Activated naive CD8-positive, alpha-beta T cell treated with anti-CD3 and anti-CD28 coated beads for 36 hours (primary cell): ENCODE measurements at regions not wholly inside any gene's neighbourhood (a gene's known extent, or its start where the extent isn't known, plus 50 kb on each side); places are given as distances from the start of the nearest gene placed in this dataset.
"Not testable (repeated sequence)": the region's sequence is repeated elsewhere in the genome, so short reads cannot be mapped to it uniquely, and the experiment has no call there.

Source experiments
- DNase-seq: peaks from one replicate; pipeline ENCODE4 v3.0.0; 2021
- H3K27ac Mint-ChIP-seq: one replicate; pipeline ENCODE4 v1.8.0; 2022; ENCODE audit warnings: mild to moderate bottlenecking, moderate library complexity, mixed read lengths
- H3K27me3 Mint-ChIP-seq: one replicate; pipeline ENCODE4 v1.8.0; 2022; ENCODE audit warnings: mild to moderate bottlenecking, mixed read lengths
- H3K36me3 Mint-ChIP-seq: one replicate; pipeline ENCODE4 v1.8.0; 2021; ENCODE audit warnings: mild to moderate bottlenecking, mixed read lengths
- H3K4me1 Mint-ChIP-seq: one replicate; pipeline ENCODE4 v1.8.0; 2021; ENCODE audit warnings: mixed read lengths
- H3K4me3 Mint-ChIP-seq: one replicate; pipeline ENCODE4 v1.8.0; 2022; ENCODE audit warnings: mild to moderate bottlenecking, moderate library complexity, mixed read lengths
- H3K9me3 Mint-ChIP-seq: one replicate; pipeline ENCODE4 v1.8.0; 2022; ENCODE audit warnings: mixed read lengths

GRCh38 chr13:80498433-80498832 is 157.5 kb upstream of the SPRY2 start:
- Mint-ChIP-seq H3K4me3 (no peak overlapping the region), H3K4me1 (no peaks in the 10 kb centered on the region), H3K27me3 (no peaks in the 10 kb centered on the region), H3K9me3 (no peaks in the 10 kb centered on the region), H3K27ac (no peak overlapping the region), H3K36me3 (no peaks in the 10 kb centered on the region)
- DNase-seq = no peak

- no peaks in the 10 kb centered on the region for H3K27me3 Mint-ChIP-seq
- H3K4me1 Mint-ChIP-seq = no peaks in the 10 kb centered on the region
- H3K36me3 Mint-ChIP-seq = no peaks in the 10 kb centered on the region
- H3K27ac Mint-ChIP-seq = no peak overlapping the region
- no peak overlapping the region for H3K4me3 Mint-ChIP-seq
- no peaks in the 10 kb centered on the region for H3K9me3 Mint-ChIP-seq
- no peak for DNase-seq
Measured at GRCh38 chr13:80497978-80498377, 157.1 kb upstream of the SPRY2 start.

- no peak overlapping the region for H3K27ac Mint-ChIP-seq
- H3K4me3 Mint-ChIP-seq = no peak overlapping the region
- H3K27me3 Mint-ChIP-seq = no peaks in the 10 kb centered on the region
- no peaks in the 10 kb centered on the region for H3K4me1 Mint-ChIP-seq
- no peaks in the 10 kb centered on the region for H3K9me3 Mint-ChIP-seq
- no peak for DNase-seq
- no peaks in the 10 kb centered on the region for H3K36me3 Mint-ChIP-seq
Measured at GRCh38 chr13:80497439-80497838, 156.5 kb upstream of the SPRY2 start.

GRCh38 chr13:80496721-80497397 is 155.9 kb upstream of the SPRY2 start:
- Mint-ChIP-seq H3K36me3 (no peaks in the 10 kb centered on the region), H3K27me3 (no peaks in the 10 kb centered on the region), H3K4me1 (no peaks in the 10 kb centered on the region), H3K27ac (no peak overlapping the region), H3K9me3 (no peaks in the 10 kb centered on the region), H3K4me3 (no peak overlapping the region)
- DNase-seq = no peak

GRCh38 chr13:80490491-80490943 is 149.6 kb upstream of the SPRY2 start:
- not testable (repeated sequence) for DNase-seq, H3K4me3 Mint-ChIP-seq, H3K27ac Mint-ChIP-seq, H3K4me1 Mint-ChIP-seq, H3K9me3 Mint-ChIP-seq, H3K27me3 Mint-ChIP-seq, H3K36me3 Mint-ChIP-seq

GRCh38 chr13:80486402-80486801 is 145.5 kb upstream of the SPRY2 start:
- Mint-ChIP-seq H3K36me3 (no peaks in the 10 kb centered on the region), H3K9me3 (no peaks in the 10 kb centered on the region), H3K4me3 (no peak overlapping the region), H3K4me1 (no peaks in the 10 kb centered on the region), H3K27ac (no peak overlapping the region), H3K27me3 (no peaks in the 10 kb centered on the region)
- no peak for DNase-seq

GRCh38 chr13:80483157-80483556 is 142.2 kb upstream of the SPRY2 start:
- H3K36me3 Mint-ChIP-seq = no peaks in the 10 kb centered on the region
- no peak overlapping the region for H3K27ac Mint-ChIP-seq
- no peaks in the 10 kb centered on the region for H3K27me3 Mint-ChIP-seq
- no peaks in the 10 kb centered on the region for H3K9me3 Mint-ChIP-seq
- H3K4me3 Mint-ChIP-seq = no peak overlapping the region
- H3K4me1 Mint-ChIP-seq = no peaks in the 10 kb centered on the region
- DNase-seq = no peak

- H3K36me3 Mint-ChIP-seq = no peaks in the 10 kb centered on the region
- H3K27ac Mint-ChIP-seq = no peak overlapping the region
- DNase-seq = no peak
- H3K4me3 Mint-ChIP-seq = no peak overlapping the region
- no peaks in the 10 kb centered on the region for H3K27me3 Mint-ChIP-seq
- H3K4me1 Mint-ChIP-seq = no peaks in the 10 kb centered on the region
- no peaks in the 10 kb centered on the region for H3K9me3 Mint-ChIP-seq
Measured at GRCh38 chr13:80481588-80481987, 140.7 kb upstream of the SPRY2 start.

- DNase-seq = no peak
- Mint-ChIP-seq H3K27ac (no peak overlapping the region), H3K36me3 (no peaks in the 10 kb centered on the region), H3K4me1 (no peaks in the 10 kb centered on the region), H3K4me3 (no peak overlapping the region), H3K9me3 (no peaks in the 10 kb centered on the region), H3K27me3 (no peaks in the 10 kb centered on the region)
Measured at GRCh38 chr13:80477661-80478443, 136.9 kb upstream of the SPRY2 start.

- no peak overlapping the region for H3K27ac Mint-ChIP-seq
- no peaks in the 10 kb centered on the region for H3K36me3 Mint-ChIP-seq
Measured at GRCh38 chr13:80476953-80477352, 136.0 kb upstream of the SPRY2 start.

GRCh38 chr13:80475718-80476117 is 134.8 kb upstream of the SPRY2 start:
- no peaks in the 10 kb centered on the region for H3K4me1 Mint-ChIP-seq
- no peaks in the 10 kb centered on the region for H3K27me3 Mint-ChIP-seq
- H3K27ac Mint-ChIP-seq = no peak overlapping the region
- no peak overlapping the region for H3K4me3 Mint-ChIP-seq
- H3K9me3 Mint-ChIP-seq = no peaks in the 10 kb centered on the region
- DNase-seq = no peak
- no peaks in the 10 kb centered on the region for H3K36me3 Mint-ChIP-seq

More at GRCh38 chr13:80476953-80477352, 136.0 kb upstream of the SPRY2 start:
- DNase-seq = no peak
- Mint-ChIP-seq H3K9me3 (no peaks in the 10 kb centered on the region), H3K27me3 (no peaks in the 10 kb centered on the region), H3K4me1 (no peaks in the 10 kb centered on the region), H3K4me3 (no peak overlapping the region)

GRCh38 chr13:80473695-80474094 is 132.8 kb upstream of the SPRY2 start:
- Mint-ChIP-seq H3K36me3 (no peaks in the 10 kb centered on the region), H3K9me3 (no peaks in the 10 kb centered on the region), H3K27me3 (no peaks in the 10 kb centered on the region), H3K4me3 (no peak overlapping the region), H3K4me1 (no peaks in the 10 kb centered on the region), H3K27ac (no peak overlapping the region)
- no peak for DNase-seq

- no peaks in the 10 kb centered on the region for H3K4me1 Mint-ChIP-seq
- H3K36me3 Mint-ChIP-seq = no peaks in the 10 kb centered on the region
Measured at GRCh38 chr13:80469853-80470381, 129.0 kb upstream of the SPRY2 start.

GRCh38 chr13:80469105-80469852 is 128.4 kb upstream of the SPRY2 start:
- H3K4me3 Mint-ChIP-seq = no peak overlapping the region
- no peak for DNase-seq
- no peaks in the 10 kb centered on the region for H3K4me1 Mint-ChIP-seq
- H3K27ac Mint-ChIP-seq = no peak overlapping the region
- no peaks in the 10 kb centered on the region for H3K36me3 Mint-ChIP-seq
- H3K27me3 Mint-ChIP-seq = no peaks in the 10 kb centered on the region
- H3K9me3 Mint-ChIP-seq = no peaks in the 10 kb centered on the region

More at GRCh38 chr13:80469853-80470381, 129.0 kb upstream of the SPRY2 start:
- Mint-ChIP-seq H3K27ac (no peak overlapping the region), H3K9me3 (no peaks in the 10 kb centered on the region), H3K4me3 (no peak overlapping the region), H3K27me3 (no peaks in the 10 kb centered on the region)
- DNase-seq = no peak

GRCh38 chr13:80465321-80465720 is 124.4 kb upstream of the SPRY2 start:
- Mint-ChIP-seq H3K27ac (no peak overlapping the region), H3K4me1 (no peaks in the 10 kb centered on the region), H3K4me3 (no peak overlapping the region), H3K36me3 (no peaks in the 10 kb centered on the region), H3K27me3 (peaks cover 3% of the 10 kb centered on the region), H3K9me3 (no peaks in the 10 kb centered on the region)
- DNase-seq = no peak
